ENCODE measurements at regions not wholly inside any gene's neighbourhood (a gene's known extent, or its start where the extent isn't known, plus 50 kb on each side); places are given as distances from the start of the nearest gene placed in this dataset.
"Not testable (repeated sequence)": the region's sequence is repeated elsewhere in the genome, so short reads cannot be mapped to it uniquely, and the experiment has no call there.

GRCh38 chr3:195958736-195959135 is 50.4 kb upstream of the TNK2 start:
- peak; percentile 30; the same call in 1 of the 2 replicates for TF ChIP-seq SPI1 (IDR thresholded peaks at IDR 0.05; ENCODE audit: low read depth, low read length)
- not testable (repeated sequence) for FAIRE-seq; DNase-seq (ENCODE audit: insufficient read length, low spot score)
